Caco-2 (cell line): ENCODE measurements at regions not wholly inside any gene's neighbourhood (a gene's known extent, or its start where the extent isn't known, plus 50 kb on each side); places are given as distances from the start of the nearest gene placed in this dataset.

Experiments used
- BruUV-seq: library from RNA; stranded (reverse); fragments of 400-500 nt; replicated peaks from 2 replicates; lab custom pipeline; 2021; lab: Mats Ljungman, UMichigan
- CTCF ChIA-PET: fragments of 300-600 bp; sonication (Branson Sonifier 250); formaldehyde crosslinking; loops from one replicate; lab custom pipeline; 2022; ENCODE audit warnings: antibody characterized with exemption; lab: Charles Lee
- POLR2A ChIA-PET: fragments of 300-600 bp; sonication (Branson Sonifier 250); formaldehyde crosslinking; loops from one replicate; lab custom pipeline; 2022; ENCODE audit warnings: antibody characterized with exemption; lab: Charles Lee
- DNase-seq, 2 experiments: peaks; one replicate each; pipeline versions ENCODE4 v3.0.0 to v3.0.0-alpha.2; 2020 to 2022
- H3K27me3 ChIP-seq: replicated peaks from 2 replicates; pipeline ENCODE4 v1.6.0; 2011; ENCODE audit warnings: low read length; ENCODE audit not compliant: control insufficient read depth, insufficient read depth
- H3K36me3 ChIP-seq: 2 replicates; pipeline ENCODE4 v1.5.1; 2011; ENCODE audit warnings: low read length; ENCODE audit not compliant: control insufficient read depth, insufficient read depth
- H3K4me1 ChIP-seq: fragments of 250-450 bp; sonication (Bioruptor Pico); 2 replicates; pipeline ENCODE4 v1.5.1; 2020; ENCODE audit warnings: mild to moderate bottlenecking
- H3K4me3 ChIP-seq: 2 replicates; pipeline ENCODE4 v1.5.1; 2011; ENCODE audit warnings: low read depth, mild to moderate bottlenecking, control low read depth, low read length
- H3K9me3 ChIP-seq: fragments of 250-450 bp; sonication (Bioruptor Pico); 2 replicates; pipeline ENCODE4 v1.5.1; 2020; ENCODE audit warnings: mild to moderate bottlenecking, moderate library complexity
- H3K27ac Mint-ChIP-seq: one replicate; pipeline ENCODE4 v1.8.0; 2022; ENCODE audit warnings: mixed read lengths; ENCODE audit not compliant: unreplicated experiment
- H3K27me3 Mint-ChIP-seq: one replicate; pipeline ENCODE4 v1.8.0; 2022; ENCODE audit warnings: mixed read lengths; ENCODE audit not compliant: insufficient read depth, unreplicated experiment
- H3K36me3 Mint-ChIP-seq: one replicate; pipeline ENCODE4 v1.8.0; 2022; ENCODE audit warnings: mild to moderate bottlenecking, mixed read lengths; ENCODE audit not compliant: insufficient read depth, unreplicated experiment
- H3K4me1 Mint-ChIP-seq: one replicate; pipeline ENCODE4 v1.8.0; 2022; ENCODE audit warnings: low read depth, mixed read lengths; ENCODE audit not compliant: unreplicated experiment
- H3K4me3 Mint-ChIP-seq: one replicate; pipeline ENCODE4 v1.8.0; 2022; ENCODE audit warnings: mild to moderate bottlenecking, moderate library complexity, mixed read lengths; ENCODE audit not compliant: unreplicated experiment
- H3K9me3 Mint-ChIP-seq: one replicate; pipeline ENCODE4 v1.8.0; 2022; ENCODE audit warnings: mixed read lengths; ENCODE audit not compliant: unreplicated experiment
- intact Hi-C: fragments of 100-400 bp; cut with micrococcal nuclease; formaldehyde crosslinking; loops from one replicate; pipeline ENCODE4 v1.10.0; 2022; ENCODE audit not compliant: unreplicated experiment
- TF ChIP-seq, protein P1 (sequence below), 2 experiments: fragments of 200-600 bp in 1 of 2; IDR thresholded peaks; 1 replicate in 1 of 2; 2 replicates in 1 of 2; pipeline versions ENCODE4 v1.5.1 to v1.8.0; 2011 to 2022; ENCODE audit warnings: antibody characterized with exemption in 1 of 2, control low read depth in 1 of 2, inconsistent platforms in 1 of 2, low read depth in 1 of 2, low read length in 1 of 2, mild to moderate bottlenecking in 1 of 2, moderate library complexity in 1 of 2; ENCODE audit not compliant: insufficient read depth in 1 of 2, severe bottlenecking in 1 of 2, unreplicated experiment in 1 of 2

DNA sequence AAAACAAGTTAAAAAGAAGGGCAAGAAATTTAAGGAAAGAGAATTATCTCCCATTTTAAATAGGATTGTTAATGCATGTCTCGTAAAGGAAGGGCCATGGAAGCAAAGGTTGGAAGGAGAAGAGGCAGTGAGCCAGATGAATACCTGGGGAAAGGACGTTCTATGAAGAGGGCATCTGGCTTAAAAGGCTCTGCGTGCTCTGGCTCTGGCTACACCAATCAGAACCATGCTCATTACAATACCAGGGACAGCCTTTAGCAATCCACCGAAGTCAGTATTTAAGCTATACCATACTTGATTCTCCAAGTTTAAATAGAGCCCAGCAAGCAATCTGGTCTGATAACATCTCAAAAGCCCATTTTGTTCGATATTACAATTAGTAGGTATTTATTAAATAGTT, 58.5 kb upstream of the C1orf87 start:
- Mint-ChIP-seq H3K9me3 (no peaks in the 10 kb centered on the region), H3K4me1 (no peaks in the 10 kb centered on the region), H3K36me3 (no peaks in the 10 kb centered on the region), H3K27ac (no peak overlapping the region), H3K27me3 (no peaks in the 10 kb centered on the region), H3K4me3 (no peak overlapping the region)
- CTCF ChIA-PET, result no interaction called here
- no peak overlapping the region for H3K4me3 ChIP-seq
- no peaks in the 10 kb centered on the region for H3K36me3 ChIP-seq
- BruUV-seq, result no TSS peak
- H3K4me1 ChIP-seq, result no peaks in the 10 kb centered on the region
- POLR2A ChIA-PET, result no interaction called here
- TF ChIP-seq, protein P1, sequence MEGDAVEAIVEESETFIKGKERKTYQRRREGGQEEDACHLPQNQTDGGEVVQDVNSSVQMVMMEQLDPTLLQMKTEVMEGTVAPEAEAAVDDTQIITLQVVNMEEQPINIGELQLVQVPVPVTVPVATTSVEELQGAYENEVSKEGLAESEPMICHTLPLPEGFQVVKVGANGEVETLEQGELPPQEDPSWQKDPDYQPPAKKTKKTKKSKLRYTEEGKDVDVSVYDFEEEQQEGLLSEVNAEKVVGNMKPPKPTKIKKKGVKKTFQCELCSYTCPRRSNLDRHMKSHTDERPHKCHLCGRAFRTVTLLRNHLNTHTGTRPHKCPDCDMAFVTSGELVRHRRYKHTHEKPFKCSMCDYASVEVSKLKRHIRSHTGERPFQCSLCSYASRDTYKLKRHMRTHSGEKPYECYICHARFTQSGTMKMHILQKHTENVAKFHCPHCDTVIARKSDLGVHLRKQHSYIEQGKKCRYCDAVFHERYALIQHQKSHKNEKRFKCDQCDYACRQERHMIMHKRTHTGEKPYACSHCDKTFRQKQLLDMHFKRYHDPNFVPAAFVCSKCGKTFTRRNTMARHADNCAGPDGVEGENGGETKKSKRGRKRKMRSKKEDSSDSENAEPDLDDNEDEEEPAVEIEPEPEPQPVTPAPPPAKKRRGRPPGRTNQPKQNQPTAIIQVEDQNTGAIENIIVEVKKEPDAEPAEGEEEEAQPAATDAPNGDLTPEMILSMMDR (IDR thresholded peaks at IDR 0.05; ENCODE audit: insufficient read depth in 1 of 2, low read depth in 1 of 2, low read length in 1 of 2, severe bottlenecking in 1 of 2, unreplicated experiment in 1 of 2), result no peak
- no peaks in the 10 kb centered on the region for H3K9me3 ChIP-seq
- intact Hi-C loops, result no loop called here
- no peak for DNase-seq
- no peaks in the 10 kb centered on the region for H3K27me3 ChIP-seq

DNA sequence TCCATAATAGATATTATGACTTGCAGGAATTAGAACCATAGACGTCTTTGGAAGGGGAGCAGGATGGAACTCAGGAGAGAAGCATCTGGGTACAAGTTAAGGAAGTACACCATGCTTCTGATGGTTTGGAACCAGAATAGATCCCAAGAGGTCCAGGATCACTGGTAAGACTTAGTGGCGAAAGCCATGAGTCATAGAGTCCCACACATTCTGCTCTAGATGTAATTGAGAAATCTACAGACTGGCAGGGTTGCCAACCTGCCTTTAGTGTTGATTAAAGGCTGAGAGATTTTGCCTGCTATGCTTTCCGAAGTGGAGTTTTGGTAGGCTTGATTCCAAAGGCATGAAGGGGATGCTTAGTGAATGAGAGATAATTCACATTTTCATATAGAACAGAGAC, 57.1 kb upstream of the C1orf87 start:
- H3K4me1 Mint-ChIP-seq, result no peaks in the 10 kb centered on the region
- Histone ChIP-seq H3K27me3 (no peaks in the 10 kb centered on the region), H3K36me3 (no peaks in the 10 kb centered on the region), H3K4me1 (no peaks in the 10 kb centered on the region), H3K9me3 (no peaks in the 10 kb centered on the region), H3K4me3 (no peak overlapping the region)
- CTCF ChIA-PET, result no interaction called here
- H3K9me3 Mint-ChIP-seq, result no peaks in the 10 kb centered on the region
- DNase-seq, result no peak
- H3K27ac Mint-ChIP-seq, result no peak overlapping the region
- H3K4me3 Mint-ChIP-seq, result no peak overlapping the region
- POLR2A ChIA-PET, result no interaction called here
- intact Hi-C loops, result no loop called here
- H3K36me3 Mint-ChIP-seq, result no peaks in the 10 kb centered on the region
- TF ChIP-seq, protein P1 (IDR thresholded peaks at IDR 0.05; ENCODE audit: insufficient read depth in 1 of 2, low read depth in 1 of 2, low read length in 1 of 2, severe bottlenecking in 1 of 2, unreplicated experiment in 1 of 2), result no peak
- BruUV-seq, result no TSS peak
- no peaks in the 10 kb centered on the region for H3K27me3 Mint-ChIP-seq

DNA sequence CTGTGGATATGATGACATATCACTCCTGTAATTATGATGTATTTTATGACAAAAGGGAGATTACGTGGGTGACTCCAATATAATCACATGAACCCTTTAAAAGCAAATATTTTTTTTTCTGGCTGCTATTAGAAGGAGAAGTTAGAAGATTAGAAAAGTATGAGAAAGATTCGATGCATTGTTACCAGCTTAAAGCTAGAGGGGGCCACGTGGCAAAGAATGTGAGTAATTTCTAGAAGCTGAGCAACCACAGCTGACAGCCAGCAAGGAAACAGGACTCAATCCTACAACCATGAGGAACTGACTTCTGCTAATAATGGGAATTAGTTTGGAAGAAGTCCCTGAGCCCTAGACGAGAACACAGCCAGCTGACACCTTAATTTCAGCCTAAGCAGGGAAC, 56.3 kb upstream of the C1orf87 start:
- no peaks in the 10 kb centered on the region for H3K27me3 ChIP-seq
- Mint-ChIP-seq H3K27me3 (no peaks in the 10 kb centered on the region), H3K4me3 (no peak overlapping the region), H3K4me1 (no peaks in the 10 kb centered on the region), H3K36me3 (no peaks in the 10 kb centered on the region), H3K9me3 (no peaks in the 10 kb centered on the region), H3K27ac (no peak overlapping the region)
- no peaks in the 10 kb centered on the region for H3K36me3 ChIP-seq
- H3K9me3 ChIP-seq, result no peaks in the 10 kb centered on the region
- intact Hi-C loops, result no loop called here
- ChIA-PET CTCF (interaction anchor here (0.8 kb wide), 1 partner anchor 33 kb away, joined by 3 read pairs; no protein-coding TSS in a partner anchor), POLR2A (no interaction called here)
- no peak for DNase-seq
- BruUV-seq, result no TSS peak
- no peaks in the 10 kb centered on the region for H3K4me1 ChIP-seq
- no peak overlapping the region for H3K4me3 ChIP-seq
- TF ChIP-seq, protein P1 (IDR thresholded peaks at IDR 0.05; ENCODE audit: insufficient read depth in 1 of 2, low read depth in 1 of 2, low read length in 1 of 2, severe bottlenecking in 1 of 2, unreplicated experiment in 1 of 2), result no peak
